CD4-positive, alpha-beta T cell treated with Interleukin-1 beta for 1 hour (primary cell): ENCODE measurements at regions not wholly inside any gene's neighbourhood (a gene's known extent, or its start where the extent isn't known, plus 50 kb on each side); places are given as distances from the start of the nearest gene placed in this dataset.
"Not testable (repeated sequence)": the region's sequence is repeated elsewhere in the genome, so short reads cannot be mapped to it uniquely, and the experiment has no call there.

ENCODE experiments used
- DNase-seq, 2 donors: peaks; one replicate each; pipeline ENCODE4 v3.0.0-alpha.2; 2020 to 2022

DNA sequence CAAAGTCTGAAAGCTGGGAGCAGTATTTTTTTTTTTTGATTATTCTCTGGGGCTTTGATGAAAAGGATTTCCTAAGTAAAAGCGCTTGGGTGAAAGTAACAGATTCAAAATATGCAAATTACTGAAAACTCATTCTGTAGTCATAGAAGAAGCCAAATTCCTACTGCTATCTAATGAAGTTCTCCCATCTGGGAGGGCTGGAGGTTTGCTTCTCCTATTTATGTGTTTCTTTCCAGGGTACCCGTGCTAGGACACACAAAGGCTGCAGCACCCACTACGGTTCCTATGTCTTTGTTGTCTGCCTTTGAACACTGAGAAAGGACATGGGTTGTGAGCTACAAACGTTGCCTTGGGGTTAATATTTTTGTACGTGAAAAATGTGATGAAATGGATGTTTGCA, 324.7 kb upstream of the KAZN start:
- no peak for DNase-seq

DNA sequence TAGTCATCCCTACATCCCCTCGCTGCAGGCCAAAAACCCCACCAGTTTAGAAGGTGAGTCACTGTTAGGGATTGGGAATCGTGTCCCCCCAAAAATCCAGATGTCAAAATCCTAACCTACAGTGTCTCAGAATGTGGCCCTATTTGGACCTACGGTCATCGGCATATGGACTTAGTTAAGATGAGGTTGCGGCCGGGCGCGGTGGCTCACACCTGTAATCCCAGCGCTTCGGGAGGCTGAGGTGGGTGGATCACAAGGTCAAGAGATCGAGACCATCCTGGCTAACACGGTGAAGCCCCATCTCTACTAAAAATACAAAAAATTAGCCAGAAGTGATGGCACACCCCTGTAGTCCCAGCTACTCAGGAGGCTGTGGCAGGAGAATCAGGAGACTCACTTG, 318.6 kb upstream of the KAZN start:
- not testable (repeated sequence) for DNase-seq

DNA sequence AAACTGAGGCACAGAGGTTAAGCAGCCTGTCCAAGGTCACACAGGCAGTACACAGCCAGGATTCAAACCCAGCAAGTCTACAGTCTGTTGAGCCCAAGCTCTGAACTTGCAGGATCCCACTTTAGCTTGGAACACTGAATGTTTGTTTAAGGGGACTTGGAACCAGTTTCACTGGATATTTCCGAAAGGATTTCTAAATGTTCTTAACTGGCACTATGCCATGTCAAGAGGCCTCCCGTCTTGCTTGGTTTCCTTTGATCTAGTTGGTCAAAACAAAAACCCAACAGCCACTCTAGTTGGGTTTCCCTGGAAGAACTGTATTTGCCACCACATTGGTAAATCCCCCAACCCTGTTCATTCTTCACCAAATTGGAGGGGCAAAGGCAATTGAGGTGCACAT, 317.6 kb upstream of the KAZN start:
- DNase-seq, result no peak

DNA sequence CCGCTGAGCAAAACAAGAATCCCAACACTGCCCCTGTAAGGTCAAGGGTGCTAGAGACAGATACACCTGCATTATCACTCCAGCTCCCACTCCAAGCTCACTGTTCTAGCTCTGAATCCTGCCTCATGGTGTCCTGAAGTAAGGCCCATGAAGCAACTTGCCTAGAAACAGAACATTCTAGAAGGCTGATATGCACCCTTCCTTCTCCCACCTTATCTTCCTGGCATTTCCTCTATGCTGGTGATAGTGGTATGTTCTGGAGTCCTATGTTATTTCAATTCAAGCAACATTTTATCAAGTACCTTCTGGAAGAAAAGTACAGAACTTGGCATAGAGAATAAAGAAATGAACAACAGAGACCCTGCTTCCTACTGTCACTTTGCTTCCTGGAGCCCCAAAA, 317.1 kb upstream of the KAZN start:
- DNase-seq, result no peak

DNA sequence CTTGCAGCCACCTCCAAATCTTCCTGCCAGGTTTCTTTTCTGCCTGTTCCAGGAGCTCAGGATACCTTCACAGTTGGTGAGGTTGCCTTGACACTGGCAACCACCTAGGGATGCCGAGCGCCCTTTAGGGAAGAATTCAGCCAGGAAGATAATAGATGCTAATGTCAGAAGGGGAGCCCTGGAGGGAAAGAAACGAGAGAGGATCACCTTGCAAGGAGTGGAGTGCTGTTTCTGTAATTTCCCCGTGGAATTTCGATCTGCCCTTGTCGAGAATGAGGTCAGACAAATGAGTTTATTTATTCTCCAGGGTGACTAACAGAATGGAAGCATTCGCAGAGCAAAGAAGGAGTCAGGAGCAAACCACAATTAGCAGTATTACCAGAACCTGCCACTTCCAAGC, 315.8 kb upstream of the KAZN start:
- no peak for DNase-seq

DNA sequence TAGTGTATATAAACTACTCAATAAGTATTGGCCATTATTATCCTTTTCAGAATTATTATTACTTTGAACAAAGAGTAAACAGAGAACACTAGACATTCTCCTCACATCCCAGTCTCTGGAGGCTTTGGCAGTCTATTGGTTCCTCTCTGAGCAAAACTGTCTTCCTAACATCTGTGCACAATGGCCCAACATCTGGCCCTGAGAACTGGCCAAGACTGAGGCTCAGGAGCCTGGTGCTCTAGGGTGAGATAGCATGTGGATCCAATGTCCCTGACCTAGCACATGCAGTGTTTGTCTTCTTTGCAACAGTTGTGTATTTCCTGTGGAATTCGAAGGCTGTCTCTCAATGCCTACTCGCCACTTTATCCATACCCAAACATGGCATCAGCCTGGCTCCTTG, 313.2 kb upstream of the KAZN start:
- DNase-seq, result no peak

DNA sequence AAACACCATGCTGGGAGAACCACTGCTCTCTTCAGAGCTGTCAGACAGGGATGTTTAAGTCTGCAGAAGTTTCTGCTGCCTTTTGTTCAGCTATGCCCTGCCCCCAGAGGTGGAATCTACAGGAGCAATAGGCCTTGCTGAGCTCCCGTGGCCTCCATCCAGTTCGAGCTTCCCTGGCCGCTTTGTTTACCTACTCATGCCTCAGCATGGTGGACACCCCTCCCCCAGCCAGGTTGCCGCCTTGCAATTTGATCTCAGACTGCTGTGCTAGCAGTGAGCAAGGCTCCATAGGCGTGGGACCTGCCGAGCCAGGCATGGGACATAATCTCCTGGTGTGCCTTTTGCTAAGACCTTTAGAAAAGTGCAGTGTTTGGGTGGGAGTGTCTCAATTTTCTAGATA, 307.3 kb upstream of the KAZN start:
- DNase-seq, result not testable (repeated sequence)

DNA sequence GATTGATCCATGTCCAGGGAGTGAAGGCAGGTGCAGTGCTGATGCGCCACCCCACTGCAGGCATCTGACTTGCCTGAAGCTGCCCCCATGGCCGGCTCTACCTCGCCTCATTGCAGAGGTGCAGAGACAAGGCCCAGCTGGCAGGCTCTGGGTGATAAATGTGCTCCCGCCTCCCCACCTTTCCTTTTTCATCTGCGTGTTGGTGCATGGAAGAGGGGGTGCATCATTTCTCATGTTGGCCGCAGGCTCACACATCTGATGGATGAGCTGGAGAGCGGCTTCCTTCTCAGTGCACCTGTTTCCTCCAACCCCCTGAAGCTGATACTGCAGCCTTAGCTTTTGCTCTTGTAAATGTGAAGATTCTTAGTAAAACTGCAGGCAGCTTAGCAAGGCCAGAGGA, 306.0 kb upstream of the KAZN start:
- no peak for DNase-seq

DNA sequence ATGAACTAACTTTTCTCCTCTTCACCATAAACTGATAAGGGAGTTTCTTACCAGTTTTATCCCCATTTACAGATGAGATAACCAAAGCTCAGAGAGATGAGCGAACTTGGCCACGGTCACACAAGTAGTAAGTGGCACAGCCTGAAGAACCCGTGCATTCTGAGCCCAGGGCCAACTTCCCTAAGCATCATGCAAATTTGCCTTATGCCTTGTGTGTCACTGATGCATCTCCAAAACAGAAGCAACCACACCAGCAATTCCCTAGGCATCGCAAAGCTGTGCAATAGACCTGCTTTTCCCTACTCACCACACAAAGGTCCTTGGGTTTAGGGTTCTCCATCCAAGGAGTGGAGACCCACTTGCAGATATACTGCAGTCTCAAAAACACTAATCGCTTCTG, 304.5 kb upstream of the KAZN start:
- DNase-seq, result no peak

DNA sequence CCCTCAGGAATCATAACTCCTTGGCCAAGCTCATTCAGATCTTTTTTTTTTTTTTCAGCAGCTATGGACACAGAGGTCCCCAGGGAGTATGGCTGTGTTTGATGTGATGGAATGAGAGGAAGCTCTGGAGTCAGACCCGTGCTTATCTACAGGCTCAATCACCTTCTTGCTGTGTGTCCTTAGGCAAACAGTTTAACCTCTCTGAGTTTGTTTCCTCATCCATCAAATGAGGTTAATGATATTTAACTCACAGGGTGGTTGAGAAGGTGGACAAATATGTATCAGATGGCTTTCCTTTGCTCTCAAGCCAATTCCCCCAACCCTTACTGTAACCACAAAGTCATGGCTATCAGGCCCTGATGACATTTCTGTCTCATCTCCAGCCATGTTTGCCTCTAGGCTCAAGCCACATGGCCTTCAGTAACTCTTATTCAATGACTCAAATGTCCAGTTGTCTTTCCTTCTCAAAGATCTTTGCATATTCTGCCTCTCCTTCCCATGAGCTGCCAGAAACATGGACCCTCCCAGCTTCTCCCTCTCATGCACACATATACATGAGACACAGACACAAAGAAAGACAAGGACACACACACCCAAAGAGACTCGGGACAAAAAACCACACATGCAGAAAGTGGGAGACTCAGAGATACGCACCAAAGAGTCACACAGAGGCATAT, 303.5 kb upstream of the KAZN start:
- DNase-seq, result no peak

DNA sequence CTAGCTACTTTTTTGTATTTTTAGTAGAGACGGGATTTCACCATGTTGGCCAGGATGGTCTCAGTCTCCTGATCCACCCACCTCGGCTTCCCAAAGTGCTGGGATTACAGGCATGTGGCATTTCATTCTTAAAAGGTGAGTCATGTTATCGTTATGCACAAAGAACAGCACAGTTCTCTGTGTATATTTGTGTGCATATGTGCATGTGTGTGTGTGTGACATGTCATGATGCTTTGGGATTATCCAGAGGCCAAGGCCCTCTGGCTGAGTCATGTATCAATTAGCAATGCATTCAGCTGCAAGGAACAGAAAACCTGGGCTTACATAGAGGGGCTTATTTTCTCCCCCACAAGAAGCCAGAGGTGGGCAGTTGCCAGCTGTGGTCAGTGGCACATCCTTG, 301.7 kb upstream of the KAZN start:
- no peak for DNase-seq

DNA sequence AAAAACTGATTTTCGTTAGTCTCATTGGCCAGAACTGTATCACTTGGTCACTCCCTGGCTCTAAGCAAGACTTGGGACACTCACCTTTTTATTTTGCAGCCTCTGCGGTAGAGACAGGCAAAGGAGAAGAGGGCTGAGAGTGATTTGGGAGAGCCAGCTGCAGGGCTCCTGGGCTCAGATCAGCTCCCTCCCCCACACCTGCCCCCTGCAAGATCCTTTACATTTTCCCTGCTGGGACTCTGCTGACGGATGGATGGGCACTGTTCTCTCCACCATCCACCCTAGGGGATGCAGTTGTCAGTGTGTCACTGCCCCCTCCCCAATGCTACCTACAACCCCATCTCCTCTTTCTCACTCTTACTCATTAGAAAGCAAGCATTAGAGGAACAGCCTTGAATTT, 301.1 kb upstream of the KAZN start:
- no peak for DNase-seq

DNA sequence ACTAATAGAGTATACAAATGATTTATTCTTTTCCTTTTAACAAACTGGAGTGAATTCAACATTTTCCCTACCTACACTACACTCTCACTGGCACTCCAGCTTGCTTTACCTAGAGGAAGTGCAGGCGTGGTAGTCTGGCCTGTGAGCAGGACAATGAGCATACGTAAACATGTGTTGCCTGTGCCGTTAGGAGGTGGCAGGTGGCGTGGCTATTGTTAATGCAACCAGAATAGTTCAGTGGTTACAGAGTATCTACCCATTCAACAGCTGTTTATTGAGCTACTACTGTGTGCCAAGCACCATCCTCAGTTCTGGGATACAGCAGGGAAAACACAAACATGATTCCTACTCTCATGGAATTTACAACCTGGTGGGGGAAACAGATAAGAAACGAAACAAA, 299.7 kb upstream of the KAZN start:
- no peak for DNase-seq

DNA sequence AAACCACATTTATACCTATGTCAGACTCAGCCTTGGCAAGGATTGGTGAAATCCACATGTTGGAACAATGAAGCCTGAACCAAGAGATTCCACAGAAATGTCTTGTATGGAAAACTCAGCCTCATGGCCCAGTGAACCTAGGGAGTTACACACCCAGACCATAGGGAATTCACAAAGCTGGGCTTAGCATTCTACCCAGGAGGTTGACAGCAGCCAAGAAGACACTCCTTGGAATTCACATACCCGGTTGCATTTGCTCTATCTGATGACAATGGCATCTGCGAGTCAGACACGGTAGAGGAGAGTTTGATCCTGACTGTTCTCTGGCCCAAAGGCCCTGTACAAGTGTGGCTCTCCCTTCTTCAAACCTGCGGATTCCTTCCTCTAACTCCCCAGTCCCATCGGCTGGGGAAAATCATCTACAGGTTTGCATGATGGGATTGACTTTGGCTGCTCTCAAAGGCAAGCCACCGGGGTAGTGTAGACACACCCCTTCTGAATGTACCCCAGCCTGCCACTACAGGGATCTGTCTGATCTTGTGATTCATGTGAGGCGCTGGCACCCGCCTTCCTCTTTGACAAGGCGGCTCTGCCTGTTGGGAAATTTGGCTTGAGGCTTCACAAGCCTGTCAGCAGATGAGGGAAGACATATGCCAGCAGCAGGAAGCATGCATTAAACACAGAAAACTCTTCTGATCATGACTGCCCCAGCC, 297.3 kb upstream of the KAZN start:
- no peak for DNase-seq

DNA sequence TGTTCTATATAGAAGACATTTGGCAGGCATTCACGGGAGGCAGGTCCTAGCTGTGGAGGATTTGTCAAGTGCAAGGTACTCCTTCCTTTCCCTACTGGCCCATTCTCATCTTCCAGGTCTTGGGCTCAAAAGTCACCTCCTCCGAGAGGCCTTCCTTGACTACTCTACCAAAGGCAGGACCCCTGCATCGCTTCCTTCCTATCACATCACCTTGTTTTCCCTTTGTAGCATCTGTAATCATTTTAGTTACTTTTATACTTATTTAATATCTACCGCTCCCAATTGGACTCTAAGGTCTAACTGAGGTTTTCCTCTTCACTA, 296.8 kb upstream of the KAZN start:
- DNase-seq, result no peak

DNA sequence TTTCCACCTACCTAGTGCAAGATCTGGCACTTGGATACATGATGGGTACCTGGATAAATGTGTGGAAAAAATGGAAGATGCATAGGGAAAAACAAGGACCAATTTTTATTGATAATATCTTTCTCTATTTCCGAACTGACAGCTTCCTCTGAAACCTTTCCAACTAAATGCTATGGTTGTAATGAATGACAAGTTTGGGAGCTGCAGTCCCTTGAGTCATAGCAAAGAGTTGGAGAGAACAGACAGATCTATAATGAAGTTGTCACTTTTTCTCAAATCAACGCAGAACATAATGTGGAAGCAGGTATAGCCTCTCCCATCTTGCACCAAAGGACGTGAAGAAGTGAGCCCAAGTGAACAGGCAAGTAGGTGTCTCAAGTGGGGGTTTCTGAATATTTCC, 296.5 kb upstream of the KAZN start:
- DNase-seq, result no peak

DNA sequence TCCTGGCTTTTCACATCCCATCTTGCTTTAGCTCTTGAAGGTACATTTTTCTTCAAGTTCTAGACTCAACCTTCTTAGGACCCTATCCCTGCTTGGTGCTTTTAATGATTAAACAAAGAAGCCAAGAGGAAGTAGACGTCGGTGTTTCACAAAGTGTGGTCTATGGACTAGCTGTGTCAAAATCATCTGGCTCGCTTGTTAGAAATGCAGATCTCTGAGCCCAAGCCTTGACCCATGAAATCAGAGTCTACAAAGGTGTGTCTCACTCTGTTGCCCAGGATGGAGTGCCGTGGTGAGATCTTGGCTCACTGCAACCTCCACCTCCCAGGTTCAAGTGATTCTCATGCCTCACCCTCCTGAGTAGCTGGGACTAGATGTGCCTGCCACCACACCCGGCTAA, 295.5 kb upstream of the KAZN start:
- DNase-seq, result no peak

DNA sequence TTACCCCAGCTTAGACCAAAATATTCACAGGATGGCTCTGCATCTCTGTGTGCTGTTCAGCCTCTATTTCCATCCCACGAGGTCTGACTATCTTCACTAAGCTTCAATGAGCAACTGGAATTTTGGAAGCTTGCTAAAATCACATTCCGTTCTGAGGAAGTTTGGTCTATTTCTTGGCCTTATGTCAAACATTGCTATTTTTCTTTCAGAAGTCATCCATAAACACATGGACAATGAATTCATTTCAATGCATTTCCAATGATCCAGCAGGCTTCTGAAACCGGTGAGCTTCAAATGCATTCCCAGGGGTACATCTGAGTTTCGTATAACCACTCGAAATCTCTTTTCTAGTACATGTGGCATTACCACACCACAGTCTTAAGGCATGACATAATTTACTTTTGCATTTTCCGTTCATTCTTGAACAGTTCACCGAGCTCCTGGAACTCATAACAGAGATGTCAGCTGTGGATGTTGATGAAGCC, 294.1 kb upstream of the KAZN start:
- DNase-seq, result no peak

DNA sequence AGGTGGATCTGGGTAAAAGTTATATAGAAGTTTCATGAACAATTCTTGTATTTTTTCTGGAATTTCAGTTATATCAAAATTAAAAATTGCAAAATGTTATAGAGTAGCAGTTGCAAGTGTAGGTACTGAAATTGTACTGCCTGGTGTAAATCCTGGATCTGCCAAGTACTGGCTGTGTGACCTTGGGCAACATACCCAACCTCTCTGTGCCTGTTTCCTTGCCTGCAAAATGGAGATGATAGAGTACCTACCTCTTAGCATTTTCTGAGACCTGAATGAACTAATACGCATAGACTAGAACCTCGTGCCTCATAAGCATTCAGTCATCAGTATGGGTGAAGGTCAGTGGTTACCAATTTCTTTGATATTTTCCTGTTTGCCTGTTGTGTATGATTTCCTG, 290.0 kb upstream of the KAZN start:
- no peak for DNase-seq

DNA sequence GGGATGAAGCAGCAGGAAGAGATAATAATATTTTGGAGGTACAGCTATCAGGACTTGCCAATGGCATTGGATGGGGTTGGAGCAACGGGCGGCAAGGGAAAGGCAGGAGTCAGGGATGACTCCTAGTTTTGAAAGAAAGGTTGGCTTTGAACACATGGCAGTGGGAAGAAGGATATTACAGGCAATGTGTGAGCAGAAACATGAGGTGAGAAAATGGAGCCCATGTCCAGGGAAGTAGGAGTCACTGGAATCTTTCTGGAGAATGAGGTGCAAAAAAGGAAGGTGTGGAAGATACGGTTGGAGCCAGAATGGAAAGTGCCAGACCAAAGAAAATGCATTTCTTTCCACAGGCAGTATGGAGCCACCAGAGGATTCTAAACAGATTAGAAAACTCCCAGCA, 288.5 kb upstream of the KAZN start:
- DNase-seq, result no peak

DNA sequence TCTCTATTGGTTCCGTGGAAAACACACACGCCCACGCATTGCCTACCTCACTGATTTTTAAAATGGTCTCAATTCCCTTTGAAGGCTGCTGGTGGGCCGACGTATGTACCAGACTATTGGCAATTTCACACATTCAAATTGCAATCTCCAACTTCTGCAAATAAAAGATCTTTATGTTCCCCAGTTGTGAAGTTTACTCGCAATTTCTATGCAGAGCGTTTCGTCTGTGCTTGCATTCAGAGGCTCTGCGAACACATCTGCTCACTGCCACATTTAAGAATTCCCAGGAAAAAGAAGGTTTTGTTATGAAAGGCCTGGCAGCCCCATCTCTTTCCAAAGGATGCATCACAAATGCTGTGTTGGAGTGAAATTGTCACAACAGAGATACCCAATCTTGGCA, 288.0 kb upstream of the KAZN start:
- DNase-seq, result no peak

DNA sequence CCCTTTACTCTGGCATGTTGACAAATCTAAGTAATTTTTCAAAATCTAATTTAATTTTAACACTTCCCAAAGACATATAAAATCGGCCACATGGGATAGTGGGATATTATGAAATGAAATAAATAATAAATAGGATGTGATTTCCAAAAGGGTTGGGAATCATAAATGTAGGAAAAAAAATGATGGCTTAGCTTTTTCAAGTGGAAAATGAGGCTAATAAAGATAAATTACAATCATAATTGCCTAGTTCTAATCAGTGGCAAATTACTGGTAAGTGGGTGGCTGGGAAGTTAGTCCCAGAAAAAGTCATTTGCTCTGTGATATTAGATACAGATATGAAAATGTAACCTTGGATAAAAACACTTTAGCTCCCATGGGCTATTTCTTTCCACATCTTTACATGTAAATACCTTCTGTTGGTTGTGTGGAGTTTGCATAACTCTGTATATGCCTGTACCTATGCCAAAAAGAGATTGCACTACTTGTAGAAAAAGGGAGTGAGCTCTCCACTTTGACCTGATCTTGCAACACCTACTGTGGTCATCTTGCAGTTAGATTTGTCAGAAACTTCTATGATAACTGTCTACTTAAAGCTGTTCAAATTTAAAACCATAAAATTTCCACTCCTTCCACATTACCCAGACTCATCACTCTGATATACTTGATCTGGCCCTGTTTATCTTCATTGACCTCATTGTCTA, 284.6 kb upstream of the KAZN start:
- DNase-seq, result no peak

DNA sequence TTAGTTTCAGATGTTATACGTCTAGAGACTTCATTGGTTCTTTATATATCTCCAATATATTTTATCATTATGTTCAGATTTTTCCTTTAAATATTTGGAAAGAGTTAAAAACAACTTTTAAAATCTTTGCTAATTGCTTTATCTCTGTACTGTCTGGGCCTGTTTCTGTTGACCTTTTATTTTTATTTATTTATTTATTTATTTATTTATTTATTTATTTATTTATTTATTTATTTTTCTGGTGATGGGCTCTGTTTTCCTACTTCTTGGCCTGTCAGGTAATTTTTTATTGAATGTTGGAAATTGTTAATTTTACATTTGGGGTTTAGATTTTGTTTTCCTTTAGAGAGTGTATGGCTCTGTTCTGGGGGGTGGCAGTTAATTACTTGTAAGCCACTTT, 279.7 kb upstream of the KAZN start:
- DNase-seq, result no peak

DNA sequence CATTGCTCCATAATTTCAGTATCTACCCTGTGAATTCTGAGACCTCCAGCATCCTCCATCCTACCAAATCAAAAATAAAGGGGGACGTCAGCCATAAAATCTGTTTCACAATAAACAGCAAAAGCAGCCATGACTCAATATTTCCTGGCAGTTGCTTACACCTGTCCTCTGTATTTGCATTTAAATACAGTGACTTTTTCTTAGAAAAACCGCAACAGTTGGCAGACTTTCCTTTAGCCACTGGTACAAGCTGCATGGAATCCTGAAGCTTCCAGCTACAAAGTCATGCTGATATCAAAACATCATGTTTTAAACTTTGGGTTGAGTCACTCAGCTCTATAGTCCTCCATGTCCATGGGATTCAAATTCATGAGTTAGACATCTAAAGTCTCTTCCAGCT, 278.0 kb upstream of the KAZN start:
- no peak for DNase-seq

DNA sequence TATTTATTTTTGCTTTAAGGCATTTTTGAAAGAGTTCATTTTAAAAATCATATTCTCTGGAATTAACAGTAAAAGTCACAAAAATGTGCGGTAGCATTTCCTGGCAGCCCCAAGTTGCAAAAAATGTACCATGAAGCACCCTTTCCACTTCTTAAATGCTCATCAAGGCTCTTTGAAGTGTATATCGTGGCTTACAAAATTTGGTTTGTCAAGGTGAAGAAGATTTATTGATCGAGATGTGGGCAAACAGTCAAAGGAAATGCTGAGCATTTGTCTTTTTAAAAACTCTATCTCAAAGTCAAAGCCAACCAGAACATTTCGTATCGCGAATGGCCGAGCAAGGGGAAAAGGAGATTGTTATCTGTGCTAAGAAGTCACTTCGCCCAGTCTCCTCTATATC, 277.5 kb upstream of the KAZN start:
- DNase-seq, result no peak
